Naive thymus-derived CD8-positive, alpha-beta T cell (primary cell): ENCODE measurements at regions not wholly inside any gene's neighbourhood (a gene's known extent, or its start where the extent isn't known, plus 50 kb on each side); places are given as distances from the start of the nearest gene placed in this dataset.
"Not testable (repeated sequence)": the region's sequence is repeated elsewhere in the genome, so short reads cannot be mapped to it uniquely, and the experiment has no call there.

Source experiments
- ATAC-seq, 2 donors: fragments of 150-1000 bp; cut with Tn5 transposase in 1 of 2; sonication (Bioruptor Pico), chemical (Tn5 transposase) in 1 of 2; 1 replicate in 1 of 2; 2 replicates in 1 of 2; pipeline ENCODE4 v1.10.0; 2021; ENCODE audit warnings: mild to moderate bottlenecking in 2 of 2, moderate library complexity in 2 of 2
- POLR2A ChIA-PET: fragments of 350-600 bp; sonication (Branson Sonifier 250); formaldehyde crosslinking; loops from one replicate; lab custom pipeline; 2021; ENCODE audit warnings: antibody characterized with exemption; lab: Charles Lee
- DNase-seq, 10 donors: peaks; one replicate each; pipeline versions ENCODE4 v3.0.0 to v3.0.0-alpha.2; 2020 to 2022
- H3K27ac Mint-ChIP-seq, 10 donors: one replicate each; pipeline ENCODE4 v1.8.0; 2020 to 2022; ENCODE audit warnings: mild to moderate bottlenecking in 10 of 10, mixed read lengths in 10 of 10, moderate library complexity in 4 of 10, inconsistent platforms in 1 of 10
- H3K27me3 Mint-ChIP-seq, 5 donors: one replicate each; pipeline ENCODE4 v1.8.0; 2021 to 2022; ENCODE audit warnings: mixed read lengths in 5 of 5
- H3K36me3 Mint-ChIP-seq, 3 donors: one replicate each; pipeline ENCODE4 v1.8.0; 2020 to 2022; ENCODE audit warnings: mixed read lengths in 3 of 3, mild to moderate bottlenecking in 2 of 3, inconsistent platforms in 1 of 3
- H3K4me1 Mint-ChIP-seq, 4 donors: one replicate each; pipeline ENCODE4 v1.8.0; 2021 to 2022; ENCODE audit warnings: mixed read lengths in 4 of 4
- H3K4me3 Mint-ChIP-seq, 10 donors: one replicate each; pipeline ENCODE4 v1.8.0; 2020 to 2022; ENCODE audit warnings: mild to moderate bottlenecking in 10 of 10, mixed read lengths in 10 of 10, moderate library complexity in 6 of 10, inconsistent platforms in 1 of 10
- H3K9me3 Mint-ChIP-seq, 9 donors: one replicate each; pipeline ENCODE4 v1.8.0; 2020 to 2022; ENCODE audit warnings: mixed read lengths in 9 of 9, mild to moderate bottlenecking in 3 of 9, inconsistent platforms in 1 of 9, moderate library complexity in 1 of 9

DNA sequence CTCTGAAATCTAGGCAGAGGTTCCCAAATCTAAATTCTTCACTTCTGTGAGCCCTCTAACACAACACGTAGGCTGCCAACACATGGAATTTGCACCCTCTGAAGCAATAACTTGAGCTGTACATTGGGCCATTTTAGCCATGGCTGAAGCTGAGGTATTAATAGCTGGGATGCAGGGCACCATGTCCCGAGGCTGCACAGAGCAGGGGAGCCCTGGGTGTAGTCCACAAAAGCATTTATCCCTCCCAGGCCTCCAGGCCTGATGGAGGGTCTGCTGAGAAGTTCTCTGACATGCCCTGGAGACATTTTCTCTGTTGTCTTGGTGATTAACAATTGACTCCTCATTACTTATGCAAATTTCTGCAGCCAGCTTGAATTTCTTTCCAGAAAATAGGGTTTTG lies 127.9 kb downstream of the PABPC4L start:
- POLR2A ChIA-PET: no interaction called here
- no peaks in the 10 kb centered on the region for H3K4me1 Mint-ChIP-seq
- peaks cover 0 to 23% (median 10%) of the 10 kb centered on the region in 9 donors for H3K9me3 Mint-ChIP-seq
- ATAC-seq: no peak
- H3K4me3 Mint-ChIP-seq: no peak overlapping the region
- H3K27ac Mint-ChIP-seq: no peak overlapping the region
- H3K36me3 Mint-ChIP-seq: no peaks in the 10 kb centered on the region
- DNase-seq: no peak
- no peaks in the 10 kb centered on the region for H3K27me3 Mint-ChIP-seq

GRCh38 chr4:134072137-134072536 lies 129.5 kb downstream of the PABPC4L start:
- Mint-ChIP-seq H3K4me1 (no peaks in the 10 kb centered on the region), H3K27me3 (no peaks in the 10 kb centered on the region), H3K36me3 (no peaks in the 10 kb centered on the region), H3K4me3 (no peak overlapping the region), H3K9me3 (peaks cover 0 to 21% (median 10%) of the 10 kb centered on the region in 9 donors), H3K27ac (no peak overlapping the region)
- POLR2A ChIA-PET: no interaction called here
- DNase-seq (no peak), ATAC-seq (no peak)

- DNase-seq (no peak), ATAC-seq (no peak)
- H3K9me3 Mint-ChIP-seq: peaks cover 0 to 27% (median 10%) of the 10 kb centered on the region in 9 donors
- H3K27ac Mint-ChIP-seq: no peak overlapping the region
- H3K27me3 Mint-ChIP-seq: no peaks in the 10 kb centered on the region
- POLR2A ChIA-PET: interaction anchor here (0.6 kb wide), 1 partner anchor 704 kb away, joined by 4 read pairs; no protein-coding TSS in a partner anchor
- no peaks in the 10 kb centered on the region for H3K36me3 Mint-ChIP-seq
- no peak overlapping the region for H3K4me3 Mint-ChIP-seq
- no peaks in the 10 kb centered on the region for H3K4me1 Mint-ChIP-seq
Measured at GRCh38 chr4:134070174-134070573, 131.4 kb downstream of the PABPC4L start.

DNA sequence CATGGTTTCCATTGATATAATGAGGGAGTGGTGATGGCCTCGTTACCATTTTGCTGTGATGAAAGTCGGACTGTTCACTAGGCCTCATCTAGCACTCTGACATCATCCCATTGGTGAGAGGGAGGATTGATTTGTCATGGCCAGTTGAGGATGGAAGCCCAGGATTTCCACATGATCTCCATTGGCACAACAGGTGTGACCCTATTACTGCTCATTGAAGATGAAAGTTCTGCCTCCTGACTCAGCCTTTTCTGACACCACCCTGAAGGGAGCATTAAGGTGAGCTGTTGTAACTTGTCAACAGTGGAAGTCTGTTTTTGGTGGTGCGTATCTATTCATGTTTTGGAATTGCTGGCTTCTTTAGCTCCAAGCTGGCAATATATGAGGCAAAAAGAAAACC lies 144.2 kb downstream of the PABPC4L start:
- POLR2A ChIA-PET: no interaction called here

DNA sequence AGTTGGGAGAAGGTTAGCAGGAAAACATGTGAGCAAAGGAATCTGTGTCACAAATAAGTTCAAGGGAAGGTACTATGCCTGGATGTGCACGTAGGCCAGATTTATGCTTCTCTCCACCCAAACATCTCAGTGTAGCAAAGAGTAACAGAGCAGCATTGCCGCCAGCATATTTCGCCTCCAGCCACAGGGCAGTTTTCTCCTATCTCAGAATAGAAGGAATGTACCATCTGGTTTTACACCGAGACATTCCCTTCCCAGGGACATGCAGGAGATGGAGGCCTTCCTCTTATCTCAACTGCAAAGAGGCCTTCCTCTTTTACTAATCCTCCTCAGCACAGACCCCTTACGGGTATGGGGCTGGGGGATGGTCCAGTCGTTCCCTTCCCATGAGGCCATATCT lies 155.4 kb downstream of the PABPC4L start:
- ATAC-seq, POLR2A ChIA-PET, H3K36me3 Mint-ChIP-seq, H3K4me3 Mint-ChIP-seq, DNase-seq, H3K27ac Mint-ChIP-seq, H3K4me1 Mint-ChIP-seq, H3K27me3 Mint-ChIP-seq: not testable (repeated sequence)
- H3K9me3 Mint-ChIP-seq: peaks cover 0 to 11% (median 0%) of the 10 kb centered on the region in 9 donors

More for the DNA sequence above, 144.2 kb downstream of the PABPC4L start:
- Mint-ChIP-seq H3K27me3 (no peaks in the 10 kb centered on the region), H3K36me3 (no peaks in the 10 kb centered on the region), H3K4me3 (no peak overlapping the region), H3K9me3 (peaks cover 0 to 26% (median 4%) of the 10 kb centered on the region in 9 donors), H3K4me1 (no peaks in the 10 kb centered on the region), H3K27ac (peak overlapping the region in 1 of 10 donors; percentile 35)
- ATAC-seq (no peak), DNase-seq (no peak)

DNA sequence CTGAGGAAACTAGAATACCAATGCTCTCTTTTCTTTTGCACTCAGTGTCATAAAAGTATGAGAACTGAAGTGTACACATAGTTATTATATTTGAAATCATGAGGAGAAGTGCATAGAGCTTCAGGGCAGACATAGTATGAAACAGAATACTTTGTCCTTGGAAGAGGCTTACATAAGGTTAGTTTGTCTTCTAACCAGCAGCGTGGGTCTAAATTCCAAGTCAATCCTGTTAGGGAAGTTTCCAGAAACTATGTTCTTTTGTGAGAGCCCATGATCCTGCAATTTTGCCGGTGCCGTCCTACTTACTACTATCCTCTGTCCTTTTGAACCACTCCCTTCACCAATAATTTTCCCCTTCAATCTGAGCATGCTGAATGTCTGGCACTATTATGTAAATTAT lies 156.2 kb downstream of the PABPC4L start:
- DNase-seq (no peak), ATAC-seq (no peak)
- Mint-ChIP-seq H3K27ac (no peak overlapping the region), H3K4me1 (no peaks in the 10 kb centered on the region), H3K9me3 (peaks cover 0 to 11% (median 0%) of the 10 kb centered on the region in 9 donors), H3K27me3 (no peaks in the 10 kb centered on the region), H3K36me3 (no peaks in the 10 kb centered on the region), H3K4me3 (no peak overlapping the region)
- POLR2A ChIA-PET: no interaction called here

- Mint-ChIP-seq H3K27ac (no peak overlapping the region), H3K9me3 (peaks cover 0 to 14% (median 5%) of the 10 kb centered on the region in 9 donors), H3K4me1 (no peaks in the 10 kb centered on the region), H3K4me3 (no peak overlapping the region), H3K27me3 (no peaks in the 10 kb centered on the region), H3K36me3 (no peaks in the 10 kb centered on the region)
- POLR2A ChIA-PET: no interaction called here
- ATAC-seq: no peak
- DNase-seq: no peak
Measured at GRCh38 chr4:134043266-134043665, 158.3 kb downstream of the PABPC4L start.

DNA sequence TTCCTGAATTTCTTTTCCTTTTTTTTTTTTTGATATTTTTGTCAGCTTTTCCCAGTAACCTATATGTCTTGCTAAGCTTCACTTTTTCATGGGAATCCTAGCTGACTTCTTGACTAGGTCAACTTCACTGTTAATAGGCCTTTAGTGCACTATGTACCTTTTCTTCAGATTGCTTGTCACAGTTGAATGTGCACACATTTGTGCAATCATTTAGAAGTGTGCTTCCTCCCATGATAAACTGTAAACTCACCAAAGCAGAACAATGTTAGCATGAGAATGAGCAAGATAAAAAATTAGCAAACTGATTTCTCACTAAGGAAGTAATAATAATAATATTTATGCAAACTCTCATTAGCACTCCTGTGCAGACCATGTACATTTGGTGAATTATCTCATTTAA lies 173.2 kb downstream of the PABPC4L start:
- Mint-ChIP-seq H3K27me3 (no peaks in the 10 kb centered on the region), H3K36me3 (no peaks in the 10 kb centered on the region), H3K9me3 (peaks cover 0 to 11% (median 1%) of the 10 kb centered on the region in 9 donors), H3K4me1 (no peaks in the 10 kb centered on the region), H3K4me3 (no peak overlapping the region), H3K27ac (no peak overlapping the region)
- POLR2A ChIA-PET: no interaction called here
- DNase-seq (no peak), ATAC-seq (no peak)

DNA sequence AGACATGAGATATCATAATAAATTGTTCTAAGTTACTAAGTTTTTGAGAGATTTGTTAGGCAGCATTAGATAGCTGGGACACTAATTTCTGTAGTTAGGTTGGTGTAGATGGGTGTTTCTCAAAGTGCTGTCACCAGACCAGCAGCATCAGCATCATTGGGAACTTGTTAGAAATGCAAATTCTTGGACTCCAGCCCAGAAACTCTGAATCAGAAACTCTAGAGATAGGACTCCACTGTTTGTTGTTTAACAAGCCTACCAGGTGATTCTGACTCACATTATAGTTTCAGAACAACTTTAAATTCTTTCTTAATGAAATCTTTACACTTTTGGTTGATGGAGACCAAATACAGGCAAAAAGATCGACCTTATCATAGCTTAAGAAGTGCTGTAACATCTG lies 173.7 kb downstream of the PABPC4L start:
- H3K27ac Mint-ChIP-seq: no peak overlapping the region
- no peaks in the 10 kb centered on the region for H3K36me3 Mint-ChIP-seq
- H3K4me3 Mint-ChIP-seq: no peak overlapping the region
- H3K27me3 Mint-ChIP-seq: no peaks in the 10 kb centered on the region
- no peaks in the 10 kb centered on the region for H3K4me1 Mint-ChIP-seq
- no peak for ATAC-seq
- H3K9me3 Mint-ChIP-seq: peaks cover 0 to 11% (median 0%) of the 10 kb centered on the region in 9 donors
- no peak for DNase-seq
- POLR2A ChIA-PET: no interaction called here

DNA sequence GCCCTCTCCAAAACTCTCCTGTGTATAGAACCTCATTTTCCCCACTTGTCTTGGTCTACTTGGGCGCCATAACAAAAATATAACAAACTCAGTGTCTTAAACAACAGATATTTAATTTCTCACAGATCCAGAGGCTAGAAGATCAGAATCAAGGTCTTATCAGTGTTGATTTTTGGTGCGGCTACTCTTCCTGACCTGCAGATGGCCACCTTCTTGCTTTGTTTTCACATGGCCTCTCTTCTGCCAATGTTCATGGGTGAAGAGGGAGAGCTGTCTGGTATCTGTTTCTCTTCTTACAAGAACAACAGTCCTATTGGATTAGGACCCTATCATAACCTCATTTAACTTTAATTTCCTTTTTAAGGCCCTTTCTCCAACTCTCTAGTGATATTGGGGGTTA lies 177.3 kb downstream of the PABPC4L start:
- ATAC-seq (no peak), DNase-seq (no peak)
- POLR2A ChIA-PET: no interaction called here
- Mint-ChIP-seq H3K27ac (no peak overlapping the region), H3K4me3 (no peak overlapping the region), H3K27me3 (no peaks in the 10 kb centered on the region), H3K9me3 (peaks cover 0 to 11% (median 0%) of the 10 kb centered on the region in 9 donors), H3K4me1 (no peaks in the 10 kb centered on the region), H3K36me3 (no peaks in the 10 kb centered on the region)

DNA sequence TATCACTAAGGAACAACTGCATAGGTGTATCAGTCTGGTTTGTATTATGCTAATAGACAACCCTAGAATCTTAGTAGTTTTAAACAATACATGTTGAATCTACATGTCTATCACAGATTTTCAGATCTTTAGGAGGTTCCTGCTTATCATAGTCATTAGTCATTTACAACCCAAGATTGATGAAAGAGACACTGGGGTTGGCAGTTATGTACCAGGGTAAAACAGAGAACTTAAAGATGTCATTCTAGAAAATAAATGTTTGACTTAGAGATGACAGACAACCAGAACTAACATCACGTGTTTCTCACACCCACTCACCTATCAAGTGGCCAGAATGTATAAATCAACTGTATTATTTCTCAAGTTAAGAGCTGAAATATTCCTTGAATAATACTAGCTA lies 181.9 kb downstream of the PABPC4L start:
- H3K4me3 Mint-ChIP-seq: no peak overlapping the region
- no peak for DNase-seq
- no peak for ATAC-seq
- H3K9me3 Mint-ChIP-seq: peaks cover 0 to 4% (median 0%) of the 10 kb centered on the region in 9 donors
- H3K4me1 Mint-ChIP-seq: no peaks in the 10 kb centered on the region
- POLR2A ChIA-PET: no interaction called here
- no peaks in the 10 kb centered on the region for H3K36me3 Mint-ChIP-seq
- H3K27ac Mint-ChIP-seq: no peak overlapping the region
- no peaks in the 10 kb centered on the region for H3K27me3 Mint-ChIP-seq

DNA sequence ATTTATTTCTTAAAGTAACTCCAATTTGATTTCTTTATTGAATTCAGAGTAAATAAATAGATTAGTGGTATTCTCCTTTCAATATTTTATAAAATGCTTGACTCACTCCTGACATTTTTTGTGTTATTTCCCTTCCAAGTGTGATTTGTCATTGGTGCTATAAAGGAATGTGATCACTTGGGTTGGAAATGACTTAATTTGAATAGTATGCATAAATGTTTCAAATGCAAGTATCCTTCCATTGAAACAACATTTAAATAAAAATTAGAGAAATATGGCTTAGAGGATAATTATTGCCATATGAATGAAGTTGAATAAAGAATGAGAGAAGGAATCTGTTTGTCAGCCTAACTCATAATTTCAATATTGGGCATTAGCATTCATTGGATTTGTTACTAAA lies 182.7 kb downstream of the PABPC4L start:
- Mint-ChIP-seq H3K9me3 (peaks cover 0 to 7% (median 1%) of the 10 kb centered on the region in 9 donors), H3K27ac (no peak overlapping the region), H3K4me3 (no peak overlapping the region), H3K4me1 (no peaks in the 10 kb centered on the region), H3K27me3 (no peaks in the 10 kb centered on the region), H3K36me3 (no peaks in the 10 kb centered on the region)
- DNase-seq (no peak), ATAC-seq (no peak)
- POLR2A ChIA-PET: no interaction called here

DNA sequence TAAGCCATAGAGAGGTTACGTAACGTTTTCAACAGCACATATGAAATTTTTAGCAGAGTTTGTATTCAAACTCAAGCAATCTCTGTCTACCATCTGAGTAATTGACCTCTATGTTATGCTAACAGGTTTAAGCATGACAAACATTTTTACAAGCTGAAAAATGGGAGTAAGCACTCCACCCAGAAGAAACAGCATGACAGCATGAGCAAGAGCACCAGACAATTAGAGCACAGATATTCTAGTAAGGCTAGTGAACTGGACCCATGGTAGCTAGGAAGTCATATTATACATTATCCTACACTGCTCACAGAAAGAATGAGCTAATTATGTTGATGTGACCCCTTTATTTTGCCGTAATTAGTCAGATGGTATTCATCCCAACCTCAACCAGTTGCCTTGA lies 200.5 kb downstream of the PABPC4L start:
- Mint-ChIP-seq H3K4me3 (no peak overlapping the region), H3K36me3 (no peaks in the 10 kb centered on the region), H3K27me3 (no peaks in the 10 kb centered on the region), H3K27ac (no peak overlapping the region), H3K9me3 (peaks cover 0 to 21% (median 1%) of the 10 kb centered on the region in 9 donors), H3K4me1 (no peaks in the 10 kb centered on the region)
- POLR2A ChIA-PET: no interaction called here
- no peak for DNase-seq
- ATAC-seq: no peak

DNA sequence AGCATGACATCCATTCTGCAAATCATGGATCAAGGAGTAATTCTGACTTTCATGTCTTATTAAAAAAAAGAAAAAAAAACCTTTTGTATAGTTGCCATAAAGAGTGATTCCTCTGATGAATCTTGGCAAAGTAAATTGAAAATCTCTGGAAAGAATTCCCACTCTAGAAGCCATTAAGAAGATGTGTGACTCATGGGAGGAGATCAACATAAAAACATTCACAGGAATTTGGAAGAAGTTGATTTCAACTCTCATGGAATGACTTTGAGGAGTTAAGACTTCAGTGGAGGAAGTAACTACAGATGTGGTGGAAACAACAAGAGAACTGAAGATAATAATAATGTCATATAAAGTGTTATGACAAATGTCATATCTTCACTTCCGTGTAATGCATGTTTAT lies 204.2 kb downstream of the PABPC4L start:
- peaks cover 0 to 24% (median 4%) of the 10 kb centered on the region in 9 donors for H3K9me3 Mint-ChIP-seq
- H3K36me3 Mint-ChIP-seq: peaks cover 0 to 4% (median 0%) of the 10 kb centered on the region in 3 donors
- H3K27ac Mint-ChIP-seq: no peak overlapping the region
- POLR2A ChIA-PET: no interaction called here
- no peak for ATAC-seq
- H3K4me1 Mint-ChIP-seq: no peaks in the 10 kb centered on the region
- DNase-seq: no peak
- H3K27me3 Mint-ChIP-seq: no peaks in the 10 kb centered on the region
- no peak overlapping the region for H3K4me3 Mint-ChIP-seq
